ENCODE measurements at regions not wholly inside any gene's neighbourhood (a gene's known extent, or its start where the extent isn't known, plus 50 kb on each side); places are given as distances from the start of the nearest gene placed in this dataset.

DNA sequence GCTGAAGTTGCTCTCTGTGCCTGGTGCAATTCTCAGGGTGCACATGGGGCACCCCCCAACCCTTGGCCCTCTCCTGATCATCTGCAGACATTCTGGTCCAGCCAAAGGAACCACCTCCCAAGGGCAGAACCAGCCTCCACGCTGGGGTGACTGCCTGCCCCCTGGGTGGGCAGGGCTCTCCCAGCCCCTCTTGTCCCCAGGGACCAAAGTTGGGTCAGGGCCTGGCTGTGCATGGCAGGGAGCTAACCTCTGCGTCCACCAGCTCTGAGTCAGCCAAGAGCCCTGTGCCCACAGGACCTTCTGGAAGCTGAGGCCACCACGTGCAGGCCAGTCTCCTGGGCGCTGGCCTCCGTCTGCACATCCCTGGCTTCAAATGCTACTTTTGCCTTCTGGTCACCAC, 101.9 kb downstream of the SIK1 start:
- no peak overlapping the region for H3K4me3 ChIP-seq (ENCODE audit: low read depth, low read length)
- TF ChIP-seq, protein P1, sequence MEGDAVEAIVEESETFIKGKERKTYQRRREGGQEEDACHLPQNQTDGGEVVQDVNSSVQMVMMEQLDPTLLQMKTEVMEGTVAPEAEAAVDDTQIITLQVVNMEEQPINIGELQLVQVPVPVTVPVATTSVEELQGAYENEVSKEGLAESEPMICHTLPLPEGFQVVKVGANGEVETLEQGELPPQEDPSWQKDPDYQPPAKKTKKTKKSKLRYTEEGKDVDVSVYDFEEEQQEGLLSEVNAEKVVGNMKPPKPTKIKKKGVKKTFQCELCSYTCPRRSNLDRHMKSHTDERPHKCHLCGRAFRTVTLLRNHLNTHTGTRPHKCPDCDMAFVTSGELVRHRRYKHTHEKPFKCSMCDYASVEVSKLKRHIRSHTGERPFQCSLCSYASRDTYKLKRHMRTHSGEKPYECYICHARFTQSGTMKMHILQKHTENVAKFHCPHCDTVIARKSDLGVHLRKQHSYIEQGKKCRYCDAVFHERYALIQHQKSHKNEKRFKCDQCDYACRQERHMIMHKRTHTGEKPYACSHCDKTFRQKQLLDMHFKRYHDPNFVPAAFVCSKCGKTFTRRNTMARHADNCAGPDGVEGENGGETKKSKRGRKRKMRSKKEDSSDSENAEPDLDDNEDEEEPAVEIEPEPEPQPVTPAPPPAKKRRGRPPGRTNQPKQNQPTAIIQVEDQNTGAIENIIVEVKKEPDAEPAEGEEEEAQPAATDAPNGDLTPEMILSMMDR (IDR thresholded peaks at IDR 0.05; ENCODE audit: low read depth, low read length): no peak

DNA sequence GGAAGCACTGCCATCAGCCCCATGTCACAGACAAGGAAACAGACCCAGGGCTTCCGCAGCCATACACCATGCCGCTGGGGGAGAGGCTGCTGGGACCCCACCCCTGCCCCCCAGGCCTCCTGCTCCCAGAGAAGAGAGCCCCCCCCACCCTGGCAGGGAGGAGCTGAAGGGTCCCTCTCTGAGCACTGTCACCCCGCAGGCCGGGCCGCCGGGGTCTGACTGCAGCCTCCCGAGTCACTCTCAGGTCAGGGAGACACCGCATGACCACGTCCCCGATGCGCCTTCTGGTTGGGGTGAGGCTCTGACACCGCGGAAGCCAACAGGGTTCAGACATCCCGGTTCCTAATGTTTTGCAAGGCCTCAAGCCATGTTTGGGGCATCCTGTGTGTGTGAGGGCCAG, 102.3 kb downstream of the SIK1 start:
- TF ChIP-seq, protein P1 (IDR thresholded peaks at IDR 0.05; ENCODE audit: low read depth, low read length): no peak
- no peak overlapping the region for H3K4me3 ChIP-seq (ENCODE audit: low read depth, low read length)

DNA sequence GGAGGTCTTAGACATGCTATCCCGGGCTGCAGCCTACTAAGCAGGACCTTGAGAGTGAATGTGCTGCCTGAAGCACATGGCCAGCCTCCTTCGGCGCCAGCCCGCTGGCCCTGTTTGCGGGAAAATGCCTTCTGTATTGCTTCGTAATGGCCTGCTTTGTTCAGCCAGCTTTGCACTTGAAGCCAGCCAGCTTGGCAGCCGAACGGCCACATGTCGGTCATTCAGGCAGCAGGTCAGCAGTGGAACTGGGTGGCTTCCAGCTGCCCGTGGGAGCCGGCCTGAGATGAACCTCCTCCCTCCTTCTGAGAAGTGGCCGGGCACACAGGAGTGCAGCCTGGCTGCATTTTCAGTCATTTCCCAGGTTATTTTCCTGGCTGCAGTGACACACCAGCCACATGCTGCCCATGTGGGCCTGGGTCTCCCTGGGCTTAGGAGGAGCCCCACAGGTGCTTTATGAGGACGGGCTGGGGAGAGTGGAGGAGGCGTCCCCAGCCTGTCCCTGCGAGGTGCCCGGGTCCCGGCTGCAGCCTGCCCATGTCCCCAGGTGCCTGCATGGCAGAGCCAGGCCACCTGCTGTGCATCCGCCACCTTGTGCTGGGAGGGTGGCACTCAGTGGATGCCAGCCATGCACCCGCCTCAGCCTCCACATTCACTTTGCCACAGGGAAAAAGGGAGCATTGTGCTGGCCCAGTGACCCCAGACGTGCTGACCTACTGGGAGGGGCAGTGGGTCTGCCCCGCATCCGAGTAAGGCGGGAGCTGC, 103.5 kb downstream of the SIK1 start:
- H3K4me3 ChIP-seq (ENCODE audit: low read depth, low read length): no peak overlapping the region
- TF ChIP-seq, protein P1 (IDR thresholded peaks at IDR 0.05; ENCODE audit: low read depth, low read length): no peak

DNA sequence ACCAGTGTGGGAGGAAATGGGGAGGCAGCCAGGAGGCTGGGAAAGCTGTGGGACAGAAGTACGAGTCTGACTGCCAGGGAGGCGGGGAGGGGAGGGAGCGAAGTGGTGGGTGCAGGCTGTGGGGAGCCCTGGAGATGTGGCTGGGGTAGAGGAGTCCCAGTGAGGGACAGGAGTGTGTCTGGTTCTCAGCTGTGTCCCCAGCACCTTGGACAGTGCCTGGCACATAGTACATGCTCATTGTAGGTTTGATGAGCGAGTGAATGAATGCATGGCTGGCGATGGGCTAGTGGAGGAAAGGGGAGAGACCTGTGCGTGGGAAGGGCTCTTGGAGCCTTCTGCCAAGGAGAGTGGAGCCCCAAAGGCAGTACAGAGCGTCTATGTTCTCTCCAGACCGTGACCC, 104.1 kb downstream of the SIK1 start:
- no peak overlapping the region for H3K4me3 ChIP-seq (ENCODE audit: low read depth, low read length)
- TF ChIP-seq, protein P1 (IDR thresholded peaks at IDR 0.05; ENCODE audit: low read depth, low read length): no peak

DNA sequence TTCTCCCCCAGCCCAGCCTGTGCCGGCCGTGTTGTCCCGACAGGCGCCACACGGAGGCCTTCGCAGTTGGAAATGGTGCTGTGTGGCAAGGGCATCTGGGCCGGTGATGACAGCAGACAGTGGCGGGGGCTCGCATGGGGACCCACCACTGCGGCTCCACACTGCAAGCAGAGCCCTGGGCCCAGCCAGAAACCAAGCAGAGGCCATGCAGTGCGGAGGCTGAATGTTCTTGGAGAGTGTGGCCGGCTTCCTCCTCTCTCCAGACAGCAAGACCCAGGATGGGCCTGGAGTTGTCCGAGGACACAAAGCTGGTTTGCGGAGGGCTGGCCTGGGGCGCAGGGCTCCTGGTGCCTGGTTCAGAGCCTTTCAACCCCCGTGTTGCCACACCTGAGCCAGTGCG, 104.6 kb downstream of the SIK1 start:
- no peak overlapping the region for H3K4me3 ChIP-seq (ENCODE audit: low read depth, low read length)
- TF ChIP-seq, protein P1 (IDR thresholded peaks at IDR 0.05; ENCODE audit: low read depth, low read length): no peak

DNA sequence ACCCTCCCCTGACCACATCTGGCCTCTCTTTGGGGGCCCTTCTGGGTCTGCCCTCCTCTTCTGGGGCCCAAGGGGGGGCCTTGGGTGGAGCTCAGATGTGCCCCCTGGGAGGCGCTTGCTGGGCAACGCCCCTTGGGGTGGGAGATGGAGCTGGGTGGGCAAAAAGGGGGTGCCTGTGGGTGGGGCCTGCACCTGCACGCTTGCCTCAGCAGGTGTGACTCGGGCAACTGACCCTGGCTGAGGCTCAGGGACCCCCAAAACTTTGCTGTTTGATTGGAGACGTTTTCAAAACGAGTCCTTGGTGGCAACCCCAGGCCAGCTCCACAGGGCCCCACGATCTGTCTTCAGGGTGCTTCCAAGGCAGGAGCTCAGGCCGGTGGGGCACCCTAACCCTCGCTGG, 105.3 kb downstream of the SIK1 start:
- H3K4me3 ChIP-seq (ENCODE audit: low read depth, low read length): no peak overlapping the region
- TF ChIP-seq, protein P1 (IDR thresholded peaks at IDR 0.05; ENCODE audit: low read depth, low read length): no peak

DNA sequence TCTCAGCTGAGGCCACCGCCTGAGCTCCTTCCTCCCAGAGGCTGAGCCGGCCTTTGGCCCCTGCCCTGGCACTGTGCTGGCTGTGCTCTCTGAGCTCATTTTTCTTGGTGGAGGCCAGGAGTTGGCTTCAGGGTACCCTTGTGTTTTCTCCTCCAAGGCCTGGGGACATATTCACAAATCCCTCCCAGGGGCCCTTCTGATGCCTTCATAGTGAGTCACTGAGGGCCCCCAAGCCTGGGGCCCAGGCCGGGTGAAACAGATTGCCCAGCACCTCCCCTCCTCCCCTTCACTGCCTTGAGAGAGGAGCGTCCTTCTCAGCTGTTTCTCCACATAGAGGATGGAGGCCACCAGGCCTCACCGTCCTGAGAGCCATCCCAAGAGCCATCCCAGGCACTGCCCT, 105.8 kb downstream of the SIK1 start:
- TF ChIP-seq, protein P1 (IDR thresholded peaks at IDR 0.05; ENCODE audit: low read depth, low read length): no peak
- no peak overlapping the region for H3K4me3 ChIP-seq (ENCODE audit: low read depth, low read length)

All from WI38 (cell line).